ENCODE measurements at regions not wholly inside any gene's neighbourhood (a gene's known extent, or its start where the extent isn't known, plus 50 kb on each side); places are given as distances from the start of the nearest gene placed in this dataset.

DNA sequence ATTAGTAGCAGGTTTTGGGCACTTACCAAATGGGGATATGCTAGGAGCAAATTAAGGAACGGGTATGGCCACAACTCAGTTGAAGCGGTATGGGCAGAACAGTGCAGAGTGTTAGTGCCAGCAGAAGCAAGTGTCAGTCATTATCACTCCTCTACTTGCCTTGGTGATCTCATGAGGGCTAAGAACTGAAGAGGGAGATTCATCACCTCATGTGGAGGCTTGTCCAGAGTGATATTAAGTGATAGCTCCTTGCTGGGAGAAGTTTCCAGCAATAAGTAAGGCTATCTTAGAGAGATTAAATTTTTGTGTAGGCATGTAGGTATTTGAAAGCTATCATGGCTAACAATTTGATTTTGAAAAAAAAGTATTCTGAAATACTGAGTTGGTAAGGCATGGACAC lies 615.4 kb upstream of the SMIM31 start:
- TF ChIP-seq, protein P1, sequence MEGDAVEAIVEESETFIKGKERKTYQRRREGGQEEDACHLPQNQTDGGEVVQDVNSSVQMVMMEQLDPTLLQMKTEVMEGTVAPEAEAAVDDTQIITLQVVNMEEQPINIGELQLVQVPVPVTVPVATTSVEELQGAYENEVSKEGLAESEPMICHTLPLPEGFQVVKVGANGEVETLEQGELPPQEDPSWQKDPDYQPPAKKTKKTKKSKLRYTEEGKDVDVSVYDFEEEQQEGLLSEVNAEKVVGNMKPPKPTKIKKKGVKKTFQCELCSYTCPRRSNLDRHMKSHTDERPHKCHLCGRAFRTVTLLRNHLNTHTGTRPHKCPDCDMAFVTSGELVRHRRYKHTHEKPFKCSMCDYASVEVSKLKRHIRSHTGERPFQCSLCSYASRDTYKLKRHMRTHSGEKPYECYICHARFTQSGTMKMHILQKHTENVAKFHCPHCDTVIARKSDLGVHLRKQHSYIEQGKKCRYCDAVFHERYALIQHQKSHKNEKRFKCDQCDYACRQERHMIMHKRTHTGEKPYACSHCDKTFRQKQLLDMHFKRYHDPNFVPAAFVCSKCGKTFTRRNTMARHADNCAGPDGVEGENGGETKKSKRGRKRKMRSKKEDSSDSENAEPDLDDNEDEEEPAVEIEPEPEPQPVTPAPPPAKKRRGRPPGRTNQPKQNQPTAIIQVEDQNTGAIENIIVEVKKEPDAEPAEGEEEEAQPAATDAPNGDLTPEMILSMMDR (IDR thresholded peaks at IDR 0.05), result no peak
- no peak for TF ChIP-seq JUN (IDR thresholded peaks at IDR 0.05)
- no peak for TF ChIP-seq POLR2A (IDR thresholded peaks at IDR 0.05; ENCODE audit: low read length)
- TF ChIP-seq, protein P2, sequence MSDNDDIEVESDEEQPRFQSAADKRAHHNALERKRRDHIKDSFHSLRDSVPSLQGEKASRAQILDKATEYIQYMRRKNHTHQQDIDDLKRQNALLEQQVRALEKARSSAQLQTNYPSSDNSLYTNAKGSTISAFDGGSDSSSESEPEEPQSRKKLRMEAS (IDR thresholded peaks at IDR 0.05), result no peak
- no peak for TF ChIP-seq ESRRA (IDR thresholded peaks at IDR 0.05; ENCODE audit: borderline replicate concordance, low read length)
- TF ChIP-seq RFX5 (IDR thresholded peaks at IDR 0.05), result no peak
- TF ChIP-seq RCOR1 (IDR thresholded peaks at IDR 0.05; ENCODE audit: low read depth, low read length), result no peak
- TF ChIP-seq, protein P3, sequence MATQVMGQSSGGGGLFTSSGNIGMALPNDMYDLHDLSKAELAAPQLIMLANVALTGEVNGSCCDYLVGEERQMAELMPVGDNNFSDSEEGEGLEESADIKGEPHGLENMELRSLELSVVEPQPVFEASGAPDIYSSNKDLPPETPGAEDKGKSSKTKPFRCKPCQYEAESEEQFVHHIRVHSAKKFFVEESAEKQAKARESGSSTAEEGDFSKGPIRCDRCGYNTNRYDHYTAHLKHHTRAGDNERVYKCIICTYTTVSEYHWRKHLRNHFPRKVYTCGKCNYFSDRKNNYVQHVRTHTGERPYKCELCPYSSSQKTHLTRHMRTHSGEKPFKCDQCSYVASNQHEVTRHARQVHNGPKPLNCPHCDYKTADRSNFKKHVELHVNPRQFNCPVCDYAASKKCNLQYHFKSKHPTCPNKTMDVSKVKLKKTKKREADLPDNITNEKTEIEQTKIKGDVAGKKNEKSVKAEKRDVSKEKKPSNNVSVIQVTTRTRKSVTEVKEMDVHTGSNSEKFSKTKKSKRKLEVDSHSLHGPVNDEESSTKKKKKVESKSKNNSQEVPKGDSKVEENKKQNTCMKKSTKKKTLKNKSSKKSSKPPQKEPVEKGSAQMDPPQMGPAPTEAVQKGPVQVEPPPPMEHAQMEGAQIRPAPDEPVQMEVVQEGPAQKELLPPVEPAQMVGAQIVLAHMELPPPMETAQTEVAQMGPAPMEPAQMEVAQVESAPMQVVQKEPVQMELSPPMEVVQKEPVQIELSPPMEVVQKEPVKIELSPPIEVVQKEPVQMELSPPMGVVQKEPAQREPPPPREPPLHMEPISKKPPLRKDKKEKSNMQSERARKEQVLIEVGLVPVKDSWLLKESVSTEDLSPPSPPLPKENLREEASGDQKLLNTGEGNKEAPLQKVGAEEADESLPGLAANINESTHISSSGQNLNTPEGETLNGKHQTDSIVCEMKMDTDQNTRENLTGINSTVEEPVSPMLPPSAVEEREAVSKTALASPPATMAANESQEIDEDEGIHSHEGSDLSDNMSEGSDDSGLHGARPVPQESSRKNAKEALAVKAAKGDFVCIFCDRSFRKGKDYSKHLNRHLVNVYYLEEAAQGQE (IDR thresholded peaks at IDR 0.05), result no peak

Data from A549 (cell line).